Uterus (tissue), 2 donors: ENCODE measurements at regions not wholly inside any gene's neighbourhood (a gene's known extent, or its start where the extent isn't known, plus 50 kb on each side); places are given as distances from the start of the nearest gene placed in this dataset.

ENCODE experiments used
- POLR2A ChIP-seq, 2 donors: fragments of 450-650 bp; IDR thresholded peaks; one replicate each; pipeline ENCODE4 v1.6.1; 2016; ENCODE audit warnings: antibody characterized with exemption in 2 of 2, mild to moderate bottlenecking in 1 of 2, moderate library complexity in 1 of 2
- TF ChIP-seq, protein P1 (sequence below), 4 experiments: fragments of 200-600 bp in 2 of 4; fragments of 450-650 bp in 2 of 4; sonication (generic) in 2 of 4; IDR thresholded peaks; one replicate each; pipeline ENCODE4 v1.5.1; 2016 to 2019; ENCODE audit warnings: antibody characterized with exemption in 4 of 4, mild to moderate bottlenecking in 2 of 4, moderate library complexity in 1 of 4

- TF ChIP-seq, protein P1, sequence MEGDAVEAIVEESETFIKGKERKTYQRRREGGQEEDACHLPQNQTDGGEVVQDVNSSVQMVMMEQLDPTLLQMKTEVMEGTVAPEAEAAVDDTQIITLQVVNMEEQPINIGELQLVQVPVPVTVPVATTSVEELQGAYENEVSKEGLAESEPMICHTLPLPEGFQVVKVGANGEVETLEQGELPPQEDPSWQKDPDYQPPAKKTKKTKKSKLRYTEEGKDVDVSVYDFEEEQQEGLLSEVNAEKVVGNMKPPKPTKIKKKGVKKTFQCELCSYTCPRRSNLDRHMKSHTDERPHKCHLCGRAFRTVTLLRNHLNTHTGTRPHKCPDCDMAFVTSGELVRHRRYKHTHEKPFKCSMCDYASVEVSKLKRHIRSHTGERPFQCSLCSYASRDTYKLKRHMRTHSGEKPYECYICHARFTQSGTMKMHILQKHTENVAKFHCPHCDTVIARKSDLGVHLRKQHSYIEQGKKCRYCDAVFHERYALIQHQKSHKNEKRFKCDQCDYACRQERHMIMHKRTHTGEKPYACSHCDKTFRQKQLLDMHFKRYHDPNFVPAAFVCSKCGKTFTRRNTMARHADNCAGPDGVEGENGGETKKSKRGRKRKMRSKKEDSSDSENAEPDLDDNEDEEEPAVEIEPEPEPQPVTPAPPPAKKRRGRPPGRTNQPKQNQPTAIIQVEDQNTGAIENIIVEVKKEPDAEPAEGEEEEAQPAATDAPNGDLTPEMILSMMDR (IDR thresholded peaks at IDR 0.05): no peak
- TF ChIP-seq POLR2A (IDR thresholded peaks at IDR 0.05): no peak
Observed at GRCh38 chr6:81214414-81215091, 537.9 kb downstream of the TENT5A start.
